K562 (cell line): ENCODE measurements at regions not wholly inside any gene's neighbourhood (a gene's known extent, or its start where the extent isn't known, plus 50 kb on each side); places are given as distances from the start of the nearest gene placed in this dataset.

ENCODE experiments used
- ATAC-seq: fragments of 200-7000 bp; cut with Tn5 transposase; 3 replicates; pipeline ENCODE4 v1.9.1; 2020; ENCODE audit warnings: moderate library complexity
- BruUV-seq: library from RNA; stranded (reverse); fragments of 400-500 nt; replicated peaks from 2 replicates; lab custom pipeline; 2021; lab: Mats Ljungman, UMichigan
- CTCF ChIA-PET: fragments of 300-600 bp; formaldehyde crosslinking; extraction: SDS; loops from one replicate; lab custom pipeline; 2021; ENCODE audit warnings: low intra/inter-chr PET ratio; lab: Yijun Ruan, JAX
- POLR2A ChIA-PET: fragments of 300-600, 350-650 bp; sonication (Branson Sonifier 250); formaldehyde crosslinking; extraction: SDS; loops from one replicate; lab custom pipeline; 2021; ENCODE audit warnings: antibody characterized with exemption, inconsistent platforms; lab: Yijun Ruan, JAX
- DNase-seq, 4 experiments: peaks; one replicate each; pipeline versions ENCODE4 v3.0.0 to v3.0.0-alpha.2; 2011 to 2018; ENCODE audit warnings: low spot score in 3 of 4, mixed read lengths in 3 of 4; ENCODE audit errors: extremely low read depth in 1 of 4
- FAIRE-seq: peaks from 2 replicates; lab custom pipeline; 2011; peaks lifted over from hg19 to GRCh38; lab: Jason Lieb, UNC
- H2AFZ ChIP-seq: 2 replicates; pipeline ENCODE4 v1.6.0; 2011; ENCODE audit warnings: low read depth, low read length, control low read depth, inconsistent platforms
- H3K27ac ChIP-seq: fragments of 200-600 bp; 3 replicates; pipeline ENCODE4 v1.8.0; 2011; ENCODE audit warnings: low read depth, mild to moderate bottlenecking, control low read depth, inconsistent platforms, low read length, moderate library complexity, mixed read lengths; ENCODE audit errors: extremely low read depth
- H3K27me3 ChIP-seq, 2 experiments: fragments of 300-600 bp in 1 of 2; 2 replicates in 1 of 2; 3 replicates in 1 of 2; pipeline versions ENCODE4 v1.6.0 to v1.8.0; 2011; ENCODE audit warnings: inconsistent platforms in 2 of 2, low read length in 2 of 2, mild to moderate bottlenecking in 1 of 2, mixed read lengths in 1 of 2, moderate library complexity in 1 of 2; ENCODE audit not compliant: control insufficient read depth in 2 of 2, insufficient read depth in 2 of 2
- H3K36me3 ChIP-seq: fragments of 300-600 bp; 3 replicates; pipeline ENCODE4 v1.8.0; 2011; ENCODE audit warnings: mild to moderate bottlenecking, low read length, inconsistent platforms; ENCODE audit not compliant: control insufficient read depth, insufficient read depth
- H3K4me1 ChIP-seq, 2 experiments: fragments of 200-600 bp in 1 of 2; replicated peaks in 1 of 2; 2 replicates in 1 of 2; 3 replicates in 1 of 2; pipeline versions ENCODE4 v1.5.1 to v1.8.0; 2011; ENCODE audit warnings: inconsistent platforms in 2 of 2, low read length in 2 of 2, mild to moderate bottlenecking in 1 of 2, mixed read lengths in 1 of 2, moderate library complexity in 1 of 2; ENCODE audit not compliant: control insufficient read depth in 2 of 2, insufficient read depth in 2 of 2
- H3K4me2 ChIP-seq: 2 replicates; pipeline ENCODE4 v1.6.1; 2011; ENCODE audit warnings: low read length, control low read depth, inconsistent platforms, mixed read lengths; ENCODE audit not compliant: insufficient read depth
- H3K4me3 ChIP-seq: fragments of 200-600 bp; sonication (generic), shearing (Covaris generic); 2 replicates; pipeline ENCODE4 v1.5.1; 2016; ENCODE audit warnings: control low read depth, inconsistent platforms
- H3K79me2 ChIP-seq: fragments of 200-600 bp; 3 replicates; pipeline ENCODE4 v1.8.0; 2011; ENCODE audit warnings: low read length, inconsistent platforms; ENCODE audit not compliant: control insufficient read depth, insufficient read depth
- H3K9ac ChIP-seq, 2 experiments: 2 replicates each; pipeline versions ENCODE4 v1.6.0 to v1.6.1; 2011; ENCODE audit warnings: low read depth in 2 of 2, low read length in 2 of 2, control low read depth in 1 of 2, inconsistent platforms in 1 of 2, mild to moderate bottlenecking in 1 of 2, mixed read lengths in 1 of 2; ENCODE audit not compliant: insufficient read depth in 1 of 2
- H3K9me1 ChIP-seq: one replicate; pipeline ENCODE4 v1.6.0; 2011; ENCODE audit warnings: inconsistent platforms, mild to moderate bottlenecking, low read length, moderate library complexity; ENCODE audit not compliant: control insufficient read depth, insufficient read depth
- H3K9me3 ChIP-seq: replicated peaks from 2 replicates; pipeline ENCODE4 v1.5.1; 2011; ENCODE audit warnings: low read depth, low read length, inconsistent platforms; ENCODE audit not compliant: control insufficient read depth, insufficient read depth
- H4K20me1 ChIP-seq: replicated peaks from 2 replicates; pipeline ENCODE4 v1.6.1; 2011; ENCODE audit warnings: low read length, inconsistent platforms, mixed read lengths; ENCODE audit not compliant: control insufficient read depth, insufficient read depth
- ADNP ChIP-seq: fragments of 200-800 bp; sonication (Bioruptor generic); IDR thresholded peaks from 2 replicates; pipeline ENCODE4 v1.6.1; 2016; ENCODE audit warnings: missing genetic modification characterization, missing compliant biosample characterization
- ARID1B ChIP-seq: fragments of 450-650 bp; IDR thresholded peaks from 2 replicates; pipeline ENCODE4 v1.6.1; 2016; ENCODE audit warnings: antibody characterized with exemption, mild to moderate bottlenecking, inconsistent platforms
- C11orf30 ChIP-seq: fragments of 450-650 bp; IDR thresholded peaks from 2 replicates; pipeline ENCODE4 v1.6.1; 2016; ENCODE audit warnings: low read depth, mild to moderate bottlenecking
- CHD2 ChIP-seq: IDR thresholded peaks from 2 replicates; pipeline ENCODE4 v1.6.1; 2011; ENCODE audit warnings: low read depth, low read length
- CXXC5 ChIP-seq: fragments of 250-450 bp; sonication (Bioruptor Pico); IDR thresholded peaks from 2 replicates; pipeline ENCODE4 v1.8.0; 2022; ENCODE audit warnings: inconsistent platforms, mild to moderate bottlenecking, moderate library complexity
- FOXM1 ChIP-seq, 2 experiments: fragments of 450-650 bp in 1 of 2; sonication (generic) in 1 of 2; formaldehyde crosslinking in 1 of 2; IDR thresholded peaks; 2 replicates each; pipeline versions ENCODE4 v1.6.1 to v1.9.0; 2017 to 2022; ENCODE audit warnings: low read depth in 2 of 2, mild to moderate bottlenecking in 2 of 2, missing genetic modification reagents in 1 of 2, moderate library complexity in 1 of 2
- FOXP1 ChIP-seq: sonication (generic); formaldehyde crosslinking; IDR thresholded peaks from 2 replicates; pipeline ENCODE4 v1.8.0; 2022; ENCODE audit warnings: mild to moderate bottlenecking, missing genetic modification reagents
- HMBOX1 ChIP-seq: sonication (generic); IDR thresholded peaks from 2 replicates; pipeline ENCODE4 v1.6.1; 2016
- MAFG ChIP-seq: fragments of 450-650 bp; conservative IDR thresholded peaks from 2 replicates; pipeline ENCODE4 v1.6.1; 2016; ENCODE audit warnings: missing genetic modification characterization, missing compliant biosample characterization
- MEIS2 ChIP-seq: fragments of 450-650 bp; IDR thresholded peaks from 2 replicates; pipeline ENCODE4 v1.6.1; 2014; ENCODE audit warnings: mild to moderate bottlenecking; ENCODE audit not compliant: partially characterized antibody
- MYBL2 ChIP-seq, 2 experiments: fragments of 450-650 bp in 1 of 2; sonication (generic) in 1 of 2; formaldehyde crosslinking in 1 of 2; IDR thresholded peaks; 2 replicates each; pipeline versions ENCODE4 v1.6.1 to v1.8.1; 2017 to 2022; ENCODE audit warnings: borderline replicate concordance in 1 of 2, inconsistent platforms in 1 of 2, low read depth in 1 of 2, mild to moderate bottlenecking in 1 of 2, missing genetic modification reagents in 1 of 2, moderate library complexity in 1 of 2
- PBX2 ChIP-seq, 2 experiments: IDR thresholded peaks in 1 of 2; conservative IDR thresholded peaks in 1 of 2; 2 replicates each; pipeline ENCODE4 v1.6.1; 2016; ENCODE audit warnings: low read depth in 2 of 2, mild to moderate bottlenecking in 1 of 2, missing compliant biosample characterization in 1 of 2, missing genetic modification characterization in 1 of 2, moderate library complexity in 1 of 2
- SMARCA4 ChIP-seq: fragments of 450-650 bp; IDR thresholded peaks from 2 replicates; pipeline ENCODE4 v1.6.1; 2016
- TEAD4 ChIP-seq, 2 experiments: sonication (generic) in 1 of 2; formaldehyde crosslinking in 1 of 2; IDR thresholded peaks; 2 replicates each; pipeline versions ENCODE4 v1.6.1 to v1.8.0; 2012 to 2022; ENCODE audit warnings: borderline replicate concordance in 1 of 2, inconsistent platforms in 1 of 2, low read length in 1 of 2, mild to moderate bottlenecking in 1 of 2, missing genetic modification reagents in 1 of 2
- ZNF507 ChIP-seq: conservative IDR thresholded peaks from 2 replicates; pipeline ENCODE4 v1.6.1; 2017; ENCODE audit warnings: missing genetic modification characterization, missing compliant biosample characterization
- WGBS: fragments of 100-300 bp; shearing (Covaris generic); methylation state at CpG from one replicate; pipeline ENCODE4 v1.1.6; 2016; ENCODE audit warnings: low coverage, mixed read lengths; ENCODE audit not compliant: insufficient coverage; ENCODE audit errors: missing lambda C conversion rate; 5-methylcytosine and 5-hydroxymethylcytosine counted together
- in situ Hi-C: fragments of 300-500 bp; cut with MboI; formaldehyde crosslinking; loops from 4 replicates; pipeline ENCODE4 v1.15.0; 2018; ENCODE audit warnings: inconsistent platforms, mixed read lengths
- intact Hi-C: fragments of 100-400 bp; cut with micrococcal nuclease; formaldehyde crosslinking; loops from 2 replicates; pipeline ENCODE4 v1.14.2; 2022

GRCh38 chr6:100209323-100210136 is 215.5 kb upstream of the MCHR2 start:
- in situ Hi-C loops (no loop called here), intact Hi-C loops (no loop called here)
- Histone ChIP-seq H3K9ac (no peak overlapping the region), H3K79me2 (no peaks in the 10 kb centered on the region), H3K36me3 (no peaks in the 10 kb centered on the region), H3K27ac (no peak overlapping the region), H3K9me1 (no peaks in the 10 kb centered on the region), H3K4me2 (no peak overlapping the region), H4K20me1 (no peaks in the 10 kb centered on the region), H3K4me3 (no peak overlapping the region), H3K4me1 (peaks cover 0 to 10% of the 10 kb centered on the region in 2 experiments; a peak in 2 of 5 replicates), H3K9me3 (no peaks in the 10 kb centered on the region), H2AFZ (peak overlapping the region; percentile 54), H3K27me3 (no peaks in the 10 kb centered on the region)
- 0% methylated on average over 2 of the region's 2 CpGs for WGBS
- ChIA-PET CTCF (no interaction called here), POLR2A (interaction anchor here (0.8 kb wide), 1 partner anchor 21 kb away, joined by 3 read pairs; no protein-coding TSS in a partner anchor)
- DNase-seq (peak in 2 of 4 experiments; percentile 11 to 29), FAIRE-seq (no peak), ATAC-seq (peak; percentile 79)
- BruUV-seq = no TSS peak
- TF ChIP-seq FOXM1 (IDR thresholded peaks at IDR 0.05; ENCODE audit: low read depth) (peak; percentile 84), FOXM1 (CRISPR knock-in tag; IDR thresholded peaks at IDR 0.05; ENCODE audit: low read depth) (no peak), FOXP1 (CRISPR knock-in tag) (no peak), SMARCA4 (peak; percentile 29; the same call in 1 of the 2 replicates), MAFG (peak; percentile 71), C11orf30 (peak; percentile 66), ARID1B (peak; percentile 72), HMBOX1 (peak; percentile 49; the same call in 1 of the 2 replicates), PBX2 (CRISPR knock-in tag; IDR thresholded peaks at IDR 0.05; ENCODE audit: low read depth) (no peak), PBX2 (tag; conservative IDR thresholded peaks at IDR 0.05; ENCODE audit: low read depth) (peak; percentile 76), ZNF507 (tag) (no peak), TEAD4 (IDR thresholded peaks at IDR 0.05; ENCODE audit: low read length) (0 out of 2 replicates have a peak, but pooled peaks have one; percentile 19), TEAD4 (CRISPR knock-in tag; IDR thresholded peaks at IDR 0.05; ENCODE audit: borderline replicate concordance) (no peak), CXXC5 (CRISPR knock-in tag) (0 out of 2 replicates have a peak, but pooled peaks have one; percentile 10), CHD2 (no peak), MEIS2 (peak; percentile 57), ADNP (tag) (0 out of 2 replicates have a peak, but pooled peaks have one; percentile 32), MYBL2 (IDR thresholded peaks at IDR 0.05; ENCODE audit: low read depth) (peak; percentile 51; the same call in 1 of the 2 replicates), MYBL2 (CRISPR knock-in tag; IDR thresholded peaks at IDR 0.05; ENCODE audit: borderline replicate concordance) (no peak)
